HG03066 (cell line): ENCODE measurements at regions not wholly inside any gene's neighbourhood (a gene's known extent, or its start where the extent isn't known, plus 50 kb on each side); places are given as distances from the start of the nearest gene placed in this dataset.
A peak's percentile ranks its signal among the peaks of the same experiment; 100 is the strongest.

ENCODE experiments used
- ATAC-seq: cut with Tn5 transposase; IDR thresholded peaks from one replicate; pipeline ENCODE4 v1.9.1; 2021; ENCODE audit warnings: low read depth; ENCODE audit not compliant: unreplicated experiment

DNA sequence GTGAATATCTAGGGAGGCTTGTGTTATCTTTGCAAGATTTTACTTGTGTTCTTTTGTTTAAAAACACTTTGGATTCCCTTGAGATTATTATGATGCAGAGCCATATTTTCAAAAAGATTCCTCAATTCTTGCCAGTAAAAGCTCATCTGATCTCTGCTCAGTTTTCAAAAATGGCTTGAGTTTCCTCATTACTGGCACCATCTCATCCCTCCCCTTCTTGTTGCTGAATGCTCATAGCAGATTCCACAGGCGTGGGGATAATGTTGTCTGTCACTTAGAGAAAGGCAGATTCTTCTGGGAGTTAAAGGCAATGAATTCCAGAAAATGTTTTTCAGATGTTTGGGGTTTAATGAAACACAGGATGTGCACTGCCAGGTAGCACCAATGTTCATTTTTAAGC, 170.4 kb upstream of the TANK start:
- no peak for ATAC-seq

- ATAC-seq: no peak
Measured at GRCh38 chr2:160993654-160994061, 166.6 kb upstream of the TANK start.

GRCh38 chr2:160994141-160995002, 165.9 kb upstream of the TANK start:
- ATAC-seq: peak; percentile 95

- ATAC-seq: no peak
Measured at GRCh38 chr2:160996584-160996983, 163.6 kb upstream of the TANK start.

- ATAC-seq: no peak
Measured at GRCh38 chr2:161004379-161004778, 155.8 kb upstream of the TANK start.

- ATAC-seq: no peak
Measured at GRCh38 chr2:161005170-161005569, 155.1 kb upstream of the TANK start.

DNA sequence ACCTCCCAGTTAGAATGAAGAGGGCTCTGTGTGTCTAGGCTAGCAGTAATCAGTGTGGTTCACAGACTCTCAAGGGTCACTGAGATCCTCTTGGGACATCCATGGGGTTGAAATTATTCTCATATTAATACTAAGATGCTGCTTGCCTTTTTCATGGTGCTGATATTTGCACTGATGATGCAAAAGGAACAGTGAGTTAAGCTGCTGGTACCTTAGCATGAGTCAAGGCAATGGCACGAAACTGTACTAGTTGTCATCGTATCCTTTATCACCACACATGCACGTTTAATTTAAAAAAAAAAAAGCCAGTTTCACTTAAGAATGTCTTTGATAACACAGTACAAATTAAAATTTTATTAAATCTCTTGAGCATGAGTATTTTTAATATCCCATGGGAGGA, 151.9 kb upstream of the TANK start:
- no peak for ATAC-seq

DNA sequence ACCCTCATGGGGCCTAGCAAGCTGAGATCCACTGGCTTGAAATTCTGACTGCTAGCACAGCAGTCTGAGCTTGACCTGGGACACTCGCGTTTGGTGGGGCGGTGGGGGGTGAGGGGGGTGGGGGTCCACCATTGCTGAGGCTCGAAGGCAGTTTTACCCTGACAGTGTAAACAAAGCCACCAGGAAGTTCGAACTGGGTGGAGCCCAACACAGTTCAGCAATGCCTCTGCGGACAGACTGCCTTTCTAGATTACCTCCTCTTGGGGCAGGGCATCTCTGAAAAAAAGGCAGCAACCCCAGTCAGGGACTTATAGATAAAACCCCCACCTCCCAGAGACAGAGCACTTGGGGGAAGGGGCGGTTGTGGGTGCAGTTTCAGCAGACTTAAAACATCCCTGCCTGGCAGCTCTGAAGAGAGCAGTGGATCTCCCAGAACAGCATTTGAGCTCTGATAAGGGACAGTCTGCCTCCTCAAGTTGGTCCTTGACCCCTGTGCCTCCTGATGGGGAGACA, 149.7 kb upstream of the TANK start:
- no peak for ATAC-seq

GRCh38 chr2:161017780-161018470, 142.3 kb upstream of the TANK start:
- ATAC-seq: no peak

GRCh38 chr2:161019311-161019710, 140.9 kb upstream of the TANK start:
- ATAC-seq: no peak

GRCh38 chr2:161020437-161020836, 139.8 kb upstream of the TANK start:
- no peak for ATAC-seq

GRCh38 chr2:161028581-161028980, 131.6 kb upstream of the TANK start:
- no peak for ATAC-seq

DNA sequence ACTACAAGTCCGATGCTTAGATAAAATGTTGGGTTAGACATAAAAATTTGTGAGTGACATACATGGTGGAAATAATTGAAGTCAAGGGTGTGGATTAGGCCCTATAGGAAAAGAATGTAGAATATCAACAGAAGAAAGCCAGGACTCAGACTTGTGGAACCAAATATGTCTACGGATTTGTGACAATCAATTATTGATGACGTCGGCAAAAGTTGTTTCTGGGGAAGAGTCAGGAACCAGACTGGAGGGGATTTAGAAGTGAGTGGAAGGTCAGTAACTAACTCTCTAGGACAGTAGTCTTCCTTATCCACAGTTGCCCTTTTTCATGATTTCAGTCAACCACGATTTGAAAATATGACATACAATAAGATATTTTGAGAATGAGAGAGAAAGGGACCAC, 130.9 kb upstream of the TANK start:
- ATAC-seq: no peak

DNA sequence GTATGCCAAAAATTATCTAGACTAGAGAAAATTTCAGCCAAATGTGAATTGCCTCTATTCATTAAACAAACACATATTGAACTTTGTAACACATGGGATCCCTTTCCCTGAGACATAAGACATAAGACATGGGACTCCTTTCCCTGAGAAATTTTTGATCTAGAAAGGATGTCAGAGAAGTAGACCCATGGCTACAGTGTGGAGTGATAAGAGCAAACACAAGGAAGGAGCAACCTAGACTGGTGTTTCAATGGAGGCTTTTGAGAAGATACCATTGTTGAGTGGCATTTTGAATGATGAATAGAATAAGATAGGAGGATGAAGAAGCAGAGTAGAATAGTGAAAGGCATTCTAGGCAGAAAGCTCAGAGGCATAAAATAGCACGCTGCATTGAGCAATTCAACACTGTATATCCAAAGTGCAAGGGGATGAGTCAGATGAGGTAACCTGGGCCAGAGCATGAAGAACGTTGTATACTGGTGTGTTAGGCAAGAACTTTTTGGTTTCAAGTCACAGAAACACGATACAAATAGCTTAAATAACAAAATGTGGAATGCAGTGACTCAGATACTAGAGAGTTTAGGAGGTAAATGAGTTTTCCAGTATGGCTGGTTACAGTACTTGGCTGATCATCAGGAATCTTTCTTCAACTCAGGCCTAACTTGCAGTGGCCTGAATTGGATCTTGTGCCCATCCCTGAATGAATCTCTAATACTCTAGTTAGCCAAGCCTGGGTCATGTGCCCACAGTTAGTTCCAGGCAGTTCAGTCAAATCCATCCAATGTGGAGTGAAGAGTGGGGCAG, 129.8 kb upstream of the TANK start:
- ATAC-seq: no peak

DNA sequence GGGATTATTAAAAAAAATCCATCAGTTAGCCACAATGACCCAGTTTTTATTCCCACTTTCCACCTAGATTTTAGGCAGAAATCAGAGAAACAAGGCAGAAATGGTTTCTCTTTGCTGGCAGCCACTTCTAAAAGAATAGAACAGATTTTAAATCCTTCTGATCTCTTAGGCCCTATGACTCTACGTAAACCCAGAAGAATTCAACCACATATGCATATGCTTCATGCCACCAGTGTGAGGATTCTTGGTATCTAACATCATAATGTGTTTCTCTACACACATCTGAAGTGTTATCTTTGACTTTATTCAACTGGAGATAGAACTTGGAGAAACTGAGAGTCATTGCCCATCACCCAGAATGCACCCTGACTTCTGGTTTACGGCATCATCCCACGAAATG, 128.7 kb upstream of the TANK start:
- no peak for ATAC-seq

- no peak for ATAC-seq
Measured at GRCh38 chr2:161032635-161033034, 127.6 kb upstream of the TANK start.

DNA sequence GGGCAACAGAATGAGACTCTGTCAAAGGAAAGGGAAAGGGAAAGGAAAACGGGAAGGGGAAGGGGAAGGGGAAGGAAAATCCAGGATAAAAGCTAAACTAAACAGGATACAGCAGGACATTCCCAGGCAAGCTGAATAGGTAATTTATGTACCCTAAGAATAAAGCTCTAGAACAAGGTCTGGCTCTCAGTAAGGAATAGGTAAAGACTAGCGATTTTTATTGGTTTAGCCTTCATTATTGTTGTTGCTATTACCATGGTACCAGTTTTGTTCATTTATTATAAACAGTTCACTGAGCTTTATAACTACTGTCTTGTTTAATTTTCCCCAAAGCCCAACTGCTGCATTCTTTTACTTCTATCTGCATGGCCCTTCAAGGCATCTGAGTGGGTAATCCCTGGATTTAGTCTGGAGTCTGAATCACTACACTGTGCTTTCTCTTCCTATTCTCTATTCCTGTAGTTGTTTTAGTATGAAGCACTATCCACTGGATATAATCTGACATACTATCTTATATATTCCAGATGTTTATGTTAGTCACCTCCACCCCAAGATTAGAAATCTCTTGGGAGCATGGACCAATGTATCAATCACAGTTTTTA, 127.1 kb upstream of the TANK start:
- ATAC-seq: no peak

- ATAC-seq: no peak
Measured at GRCh38 chr2:161036926-161037325, 123.3 kb upstream of the TANK start.

- no peak for ATAC-seq
Measured at GRCh38 chr2:161039071-161039470, 121.2 kb upstream of the TANK start.

- no peak for ATAC-seq
Measured at GRCh38 chr2:161041356-161041755, 118.9 kb upstream of the TANK start.
